ENCODE measurements at regions not wholly inside any gene's neighbourhood (a gene's known extent, or its start where the extent isn't known, plus 50 kb on each side); places are given as distances from the start of the nearest gene placed in this dataset.
"Not testable (repeated sequence)": the region's sequence is repeated elsewhere in the genome, so short reads cannot be mapped to it uniquely, and the experiment has no call there.

DNA sequence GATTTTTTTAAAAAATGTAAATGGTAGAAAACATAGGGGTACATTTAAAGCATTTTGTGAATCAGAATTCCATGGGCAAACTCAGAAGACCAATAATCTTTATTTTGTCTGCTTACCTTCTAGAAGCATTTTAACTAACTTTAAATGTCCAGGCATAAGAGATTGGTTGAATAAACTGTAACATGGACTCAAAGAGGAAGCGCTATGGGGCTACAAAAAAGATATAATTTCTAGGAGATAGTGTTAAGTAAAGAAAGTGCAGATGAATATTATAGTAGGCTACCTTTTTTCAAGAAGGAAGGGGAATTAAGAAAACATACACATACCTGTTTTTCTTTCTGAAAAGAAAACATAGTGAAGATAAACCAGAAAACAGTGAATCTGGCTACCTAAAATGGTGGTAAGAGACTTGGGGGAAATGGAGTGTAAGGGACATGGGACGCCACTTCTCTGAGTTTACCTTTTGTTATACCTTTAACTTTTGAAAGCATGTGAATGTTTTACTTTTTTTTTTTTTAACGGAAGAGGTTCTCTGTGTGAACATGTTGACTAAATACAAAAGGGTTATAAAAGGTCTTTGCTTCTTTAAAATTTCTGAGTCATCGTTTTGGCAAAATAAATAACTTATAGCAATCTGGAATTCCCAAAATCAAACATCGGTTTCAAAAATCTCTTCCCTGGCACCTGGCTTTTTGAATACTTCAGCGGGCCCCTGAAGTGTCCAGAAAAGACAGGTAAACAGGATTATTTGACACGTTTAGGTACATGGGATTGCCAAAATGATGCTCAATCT lies 133.4 kb downstream of the OR2B2 start:
- no peak overlapping the region for H3K27ac ChIP-seq (ENCODE audit: low read depth, low read length)
- 71 to 87% (median 84%) methylated on average over 7 of the region's 7 CpGs for WGBS, 3 donors

DNA sequence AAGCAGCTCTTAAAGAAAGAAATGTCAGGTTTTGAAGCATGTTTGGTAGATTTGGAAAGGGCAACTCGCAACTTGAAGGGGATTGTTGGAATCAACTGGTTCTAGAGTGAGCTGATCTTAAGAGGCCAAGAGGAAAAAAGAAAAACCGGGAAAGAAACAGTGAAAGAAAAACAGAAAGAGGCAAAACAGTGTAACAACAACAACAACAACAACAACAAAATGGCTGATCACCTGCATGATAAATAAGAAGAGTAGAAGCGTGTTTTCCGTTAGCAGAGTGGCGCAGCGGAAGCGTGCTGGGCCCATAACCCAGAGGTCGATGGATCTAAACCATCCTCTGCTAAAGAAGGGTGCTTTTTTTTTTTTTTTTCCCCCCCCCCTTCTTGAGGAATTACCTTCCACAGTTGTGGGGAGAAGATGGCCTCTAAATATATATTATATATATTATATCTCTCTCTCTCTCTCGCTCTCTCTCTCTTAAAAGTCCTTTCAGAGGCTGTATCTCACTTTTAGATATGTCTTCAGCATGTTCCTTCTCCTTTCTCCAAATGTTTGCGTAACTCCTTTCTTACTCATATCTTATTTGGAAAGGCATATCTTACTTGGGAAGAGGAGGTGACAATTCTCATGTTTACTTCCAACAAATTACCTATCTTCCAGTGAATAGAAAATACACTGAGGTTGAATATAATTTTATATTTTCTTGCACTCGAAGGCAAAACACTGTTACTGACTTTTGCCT lies 134.4 kb downstream of the OR2B2 start:
- 65 to 88% (median 78%) methylated on average over 10 to 11 of the region's 11 CpGs for WGBS, 3 donors
- no peak overlapping the region for H3K27ac ChIP-seq (ENCODE audit: low read depth, low read length)

DNA sequence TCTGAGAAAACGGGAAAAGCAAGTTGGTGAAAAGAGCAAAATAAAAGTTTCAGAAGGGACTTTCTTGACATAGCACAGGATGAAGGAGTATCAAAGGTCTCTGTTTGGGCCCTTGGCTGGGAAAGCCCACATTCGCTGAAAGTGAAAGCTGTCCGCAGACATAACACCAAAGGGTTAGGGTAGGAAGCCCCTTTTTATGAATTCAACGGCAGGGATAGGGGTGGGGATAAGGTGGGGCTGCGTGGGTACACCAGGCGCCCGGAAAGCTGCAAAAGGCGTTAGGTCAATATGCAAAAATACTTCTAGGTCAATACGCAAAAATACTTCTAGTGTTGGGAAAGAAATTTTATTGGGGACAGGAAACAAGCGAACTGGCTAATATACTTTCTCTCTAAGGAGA lies 135.1 kb downstream of the OR2B2 start:
- 76 to 86% (median 76%) methylated on average over 10 of the region's 10 CpGs for WGBS, 3 donors
- no peak overlapping the region for H3K27ac ChIP-seq (ENCODE audit: low read depth, low read length)

GRCh38 chr6:27776504-27776903 lies 135.7 kb downstream of the OR2B2 start:
- WGBS, 3 donors = 82 to 97% (median 92%) methylated on average over 4 of the region's 4 CpGs
- H3K27ac ChIP-seq (ENCODE audit: low read depth, low read length) = no peak overlapping the region

GRCh38 chr6:27775796-27776184 lies 136.4 kb downstream of the OR2B2 start:
- WGBS, 3 donors = 83 to 91% (median 84%) methylated on average over 9 of the region's 9 CpGs
- no peak overlapping the region for H3K27ac ChIP-seq (ENCODE audit: low read depth, low read length)

DNA sequence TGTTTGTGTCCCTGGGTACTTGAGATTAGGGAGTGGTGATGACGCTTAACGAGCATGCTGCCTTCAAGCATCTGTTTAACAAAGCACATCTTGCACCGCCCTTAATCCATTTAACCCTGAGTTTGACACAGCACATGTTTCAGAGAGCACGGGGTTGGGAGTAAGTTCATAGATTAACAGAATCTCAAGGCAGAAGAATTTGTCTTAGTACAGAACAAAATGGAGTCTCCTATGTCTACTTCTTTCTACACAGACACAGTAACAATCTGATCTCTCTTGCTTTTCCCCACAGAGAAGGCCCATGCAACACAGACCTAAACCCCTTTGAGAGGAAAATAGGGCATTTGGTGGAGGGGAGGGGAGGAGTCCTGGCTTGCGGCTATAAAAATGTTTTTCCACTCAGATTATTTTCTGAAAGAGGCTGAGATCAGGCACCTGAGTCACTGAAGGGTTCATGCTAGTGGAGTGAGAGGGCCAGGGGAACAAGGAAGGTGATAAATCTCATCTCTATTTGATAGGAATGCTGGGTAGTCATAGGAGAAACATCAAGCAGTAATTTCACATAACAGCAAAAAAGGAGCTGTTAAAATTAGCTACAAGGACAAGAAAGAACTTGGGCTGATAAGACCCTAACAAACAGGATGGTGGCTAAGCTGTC lies 136.9 kb downstream of the OR2B2 start:
- H3K27ac ChIP-seq (ENCODE audit: low read depth, low read length) = not testable (repeated sequence)
- 64 to 79% (median 66%) methylated on average over 5 of the region's 5 CpGs for WGBS, 3 donors

DNA sequence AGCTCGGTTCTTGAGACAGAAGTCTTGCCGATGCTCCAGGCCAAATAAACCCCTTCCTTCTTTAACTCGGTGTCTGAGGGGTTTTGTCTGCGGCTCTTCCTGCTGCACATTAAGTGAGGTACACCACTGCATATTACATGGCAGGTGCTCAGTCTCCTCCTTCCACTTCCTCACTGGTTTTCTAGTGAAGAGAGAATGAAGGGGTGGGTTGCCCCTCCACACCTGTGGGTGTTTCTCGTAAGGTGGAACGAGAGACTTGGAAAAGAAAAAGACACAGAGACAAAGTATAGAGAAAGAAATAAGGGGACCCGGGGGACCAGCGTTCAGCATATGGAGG lies 138.0 kb downstream of the OR2B2 start:
- H3K27ac ChIP-seq (ENCODE audit: low read depth, low read length) = not testable (repeated sequence)
- 71 to 82% (median 79%) methylated on average over 8 of the region's 8 CpGs for WGBS, 3 donors

- H3K27ac ChIP-seq (ENCODE audit: low read depth, low read length) = not testable (repeated sequence)
- WGBS, 3 donors = 69 to 76% (median 70%) methylated on average over 10 of the region's 10 CpGs
Observed at GRCh38 chr6:27773542-27774263, 138.5 kb downstream of the OR2B2 start.

DNA sequence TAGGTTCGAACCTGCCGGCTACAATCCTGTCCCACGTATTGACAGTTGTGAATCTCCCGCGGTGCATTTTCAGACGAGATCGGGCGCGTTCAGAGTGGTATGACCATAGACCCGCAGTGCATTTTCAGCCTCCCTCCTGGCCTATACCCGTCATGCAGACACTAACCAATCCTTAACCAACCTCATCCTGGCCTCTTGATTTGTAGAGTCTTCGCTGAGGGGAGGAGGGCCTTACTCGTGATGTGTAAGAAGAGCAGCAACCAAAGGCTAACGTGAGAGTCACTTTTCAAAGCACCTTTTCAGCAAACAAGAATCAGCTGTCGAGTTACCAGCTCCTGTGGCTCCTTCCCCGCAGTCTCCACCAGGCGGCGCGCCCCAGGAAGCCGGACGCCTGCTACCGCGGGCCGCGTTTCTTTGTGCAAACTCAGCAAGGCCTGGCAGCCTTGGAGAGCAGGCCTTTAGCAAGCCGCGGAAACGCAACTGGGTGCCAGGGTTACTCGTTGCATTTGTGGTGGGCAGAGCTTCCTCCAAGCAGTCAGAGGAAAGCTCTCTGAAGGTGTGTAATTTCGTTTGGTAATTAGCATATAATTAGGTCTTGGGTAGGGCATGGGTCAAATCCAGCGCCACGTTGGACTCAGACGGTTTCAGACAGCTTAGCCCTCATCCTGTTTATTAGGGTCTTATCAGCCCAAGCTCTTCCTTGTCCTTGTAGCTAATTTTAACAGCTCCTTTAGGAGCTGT lies 139.8 kb downstream of the OR2B2 start:
- WGBS, 3 donors = 13 to 17% (median 15%) methylated on average over 33 of the region's 33 CpGs
- H3K27ac ChIP-seq (ENCODE audit: low read depth, low read length) = no peak overlapping the region

GRCh38 chr6:27771235-27771634 lies 141.0 kb downstream of the OR2B2 start:
- WGBS, 3 donors = 48 to 55% (median 49%) methylated on average over 4 of the region's 4 CpGs
- H3K27ac ChIP-seq (ENCODE audit: low read depth, low read length) = no peak overlapping the region

DNA sequence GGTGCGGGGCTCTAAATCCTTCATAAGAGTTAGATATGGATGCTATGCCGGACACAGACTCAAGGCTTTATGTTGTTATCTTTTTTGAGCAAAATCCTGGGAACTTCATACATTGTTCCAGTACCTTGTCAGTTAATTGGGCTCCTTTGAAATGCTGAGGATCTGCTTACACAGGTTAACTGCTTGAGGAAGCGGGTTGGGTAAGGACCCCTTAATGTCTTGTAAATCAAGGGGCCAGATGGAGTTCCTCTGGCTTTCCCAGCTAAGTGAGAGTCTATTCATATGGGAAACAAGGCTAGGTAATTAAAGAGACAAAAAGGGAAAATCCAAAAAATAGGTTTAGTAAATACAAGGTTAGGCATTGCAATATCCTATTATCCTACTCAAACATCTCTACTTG lies 141.5 kb downstream of the OR2B2 start:
- WGBS, 3 donors = 80 to 86% (median 84%) methylated on average over 3 of the region's 3 CpGs
- H3K27ac ChIP-seq (ENCODE audit: low read depth, low read length) = no peak overlapping the region

GRCh38 chr6:27768556-27768955 lies 143.6 kb downstream of the OR2B2 start:
- no peak overlapping the region for H3K27ac ChIP-seq (ENCODE audit: low read depth, low read length)
- WGBS, 3 donors = 92 to 95% (median 93%) methylated on average over 1 of the region's 1 CpG

- H3K27ac ChIP-seq (ENCODE audit: low read depth, low read length) = no peak overlapping the region
- WGBS, 3 donors = 56 to 86% (median 83%) methylated on average over 1 of the region's 1 CpG
Observed at GRCh38 chr6:27767851-27768250, 144.3 kb downstream of the OR2B2 start.

- WGBS, 3 donors = 82 to 96% (median 91%) methylated on average over 1 of the region's 1 CpG
- H3K27ac ChIP-seq (ENCODE audit: low read depth, low read length) = no peak overlapping the region
Observed at GRCh38 chr6:27766405-27766804, 145.8 kb downstream of the OR2B2 start.

GRCh38 chr6:27765028-27765590 lies 147.1 kb downstream of the OR2B2 start:
- no peak overlapping the region for H3K27ac ChIP-seq (ENCODE audit: low read depth, low read length)

DNA sequence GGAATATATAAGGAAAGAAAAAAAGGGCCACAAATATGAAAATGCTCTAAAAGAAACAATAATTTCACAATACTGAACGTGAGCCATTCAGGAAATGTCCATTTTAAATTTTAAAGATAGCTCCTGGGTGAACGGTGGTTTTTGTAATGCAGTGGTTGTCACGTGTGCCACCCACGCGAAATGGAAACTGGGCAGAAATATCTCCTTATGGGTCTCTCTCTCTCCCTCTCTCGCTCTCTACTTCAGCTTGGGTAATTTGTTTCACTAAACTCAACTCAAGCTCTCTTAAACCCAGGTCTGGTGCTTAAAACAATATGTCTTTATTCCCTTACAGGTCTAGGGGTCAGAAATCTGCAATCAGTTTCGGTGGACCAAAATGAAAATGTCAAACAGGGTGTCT lies 150.8 kb downstream of the OR2B2 start:
- 35 to 57% (median 37%) methylated on average over 7 of the region's 7 CpGs for WGBS, 3 donors
- no peak overlapping the region for H3K27ac ChIP-seq (ENCODE audit: low read depth, low read length)

- WGBS, 3 donors = 74 to 81% (median 77%) methylated on average over 2 of the region's 2 CpGs
Observed at GRCh38 chr6:27760464-27760863, 151.7 kb downstream of the OR2B2 start.

DNA sequence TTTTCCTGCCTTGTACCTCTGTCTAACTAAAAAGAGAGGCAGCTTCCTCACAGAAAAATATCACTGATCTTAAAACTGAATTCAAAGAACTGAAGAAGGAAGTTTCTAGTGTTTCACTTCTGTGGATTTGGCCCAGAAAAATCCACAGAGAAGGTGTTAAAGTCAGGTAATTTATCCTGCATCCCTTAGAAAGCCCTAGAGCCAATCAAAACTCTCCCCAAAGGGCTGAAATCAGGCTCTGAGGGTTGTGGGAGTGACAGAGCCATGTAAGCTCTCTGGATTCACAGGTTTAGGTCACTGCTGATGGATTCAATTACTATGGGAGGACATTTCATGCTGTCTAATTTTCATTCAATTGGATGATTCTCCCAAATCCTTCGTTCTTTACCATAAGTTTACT lies 152.3 kb downstream of the OR2B2 start:
- no peak overlapping the region for H3K27ac ChIP-seq (ENCODE audit: low read depth, low read length)
- 71 to 95% (median 80%) methylated on average over 1 of the region's 1 CpG for WGBS, 3 donors

More at GRCh38 chr6:27760464-27760863, 151.7 kb downstream of the OR2B2 start:
- H3K27ac ChIP-seq (ENCODE audit: low read depth, low read length) = no peak overlapping the region
